Suprapubic skin (tissue), 4 donors: ENCODE measurements at regions not wholly inside any gene's neighbourhood (a gene's known extent, or its start where the extent isn't known, plus 50 kb on each side); places are given as distances from the start of the nearest gene placed in this dataset.

ENCODE experiments used
- DNase-seq, 2 donors: peaks; one replicate each; pipeline ENCODE4 v3.0.0-alpha.2; 2019; ENCODE audit warnings: low spot score in 2 of 2
- H3K27ac ChIP-seq: fragments of 200-600 bp; sonication (generic); one replicate; pipeline ENCODE4 v1.5.1; 2019
- H3K27me3 ChIP-seq: fragments of 200-600 bp; sonication (generic); one replicate; pipeline ENCODE4 v1.5.1; 2019
- H3K36me3 ChIP-seq: fragments of 200-600 bp; sonication (generic); one replicate; pipeline ENCODE4 v1.5.1; 2019
- H3K4me1 ChIP-seq: fragments of 200-600 bp; sonication (generic); one replicate; pipeline ENCODE4 v1.5.1; 2019
- H3K4me3 ChIP-seq: fragments of 200-600 bp; sonication (generic); one replicate; pipeline ENCODE4 v1.5.1; 2019; ENCODE audit warnings: mild to moderate bottlenecking
- H3K9me3 ChIP-seq: fragments of 200-600 bp; sonication (generic); one replicate; pipeline ENCODE4 v1.5.1; 2019
- EP300 ChIP-seq: sonication (generic); formaldehyde crosslinking; IDR thresholded peaks from one replicate; pipeline ENCODE4 v1.6.1; 2017; ENCODE audit warnings: antibody characterized with exemption
- POLR2A ChIP-seq, 2 donors: fragments of 450-650 bp; IDR thresholded peaks; one replicate each; pipeline ENCODE4 v1.6.1; 2017; ENCODE audit warnings: antibody characterized with exemption in 2 of 2, mild to moderate bottlenecking in 2 of 2, moderate library complexity in 2 of 2
- POLR2AphosphoS5 ChIP-seq, 3 donors: sonication (generic); formaldehyde crosslinking; IDR thresholded peaks; one replicate each; pipeline ENCODE4 v1.6.1; 2017; ENCODE audit warnings: antibody characterized with exemption in 3 of 3
- WGBS: methylation state at CpG from one replicate; pipeline ENCODE4 v1.1.5; 2018; 5-methylcytosine and 5-hydroxymethylcytosine counted together
- TF ChIP-seq, protein P1 (sequence below), 2 donors: fragments of 200-600 bp in 1 of 2; fragments of 450-650 bp in 1 of 2; sonication (generic) in 1 of 2; IDR thresholded peaks; one replicate each; pipeline ENCODE4 v1.5.1; 2016 to 2019; ENCODE audit warnings: antibody characterized with exemption in 2 of 2, mild to moderate bottlenecking in 1 of 2, moderate library complexity in 1 of 2

DNA sequence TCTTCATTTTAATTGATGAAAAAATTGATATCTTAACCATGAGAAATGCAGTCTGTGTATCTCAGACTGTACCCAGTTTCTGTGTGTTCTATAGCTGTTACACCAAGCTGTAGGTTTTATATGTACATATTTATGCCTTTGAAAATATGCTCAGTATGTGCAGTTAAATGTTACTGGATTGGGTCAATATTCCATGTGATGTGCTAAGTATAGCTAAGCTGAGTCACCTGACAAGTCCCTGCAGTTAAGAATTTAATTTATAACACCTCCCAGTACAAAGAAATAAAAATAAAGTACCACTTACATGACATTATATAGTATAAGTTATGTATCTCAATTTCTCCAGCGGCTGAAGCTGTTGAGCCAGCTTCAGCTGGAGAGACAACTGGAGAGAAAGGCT, 984.0 kb downstream of the GALC start:
- 58% methylated on average over 1 of the region's 1 CpG for WGBS
- no peak for TF ChIP-seq POLR2AphosphoS5 (IDR thresholded peaks at IDR 0.05)
- TF ChIP-seq POLR2A (IDR thresholded peaks at IDR 0.05), result no peak
- no peak for DNase-seq

DNA sequence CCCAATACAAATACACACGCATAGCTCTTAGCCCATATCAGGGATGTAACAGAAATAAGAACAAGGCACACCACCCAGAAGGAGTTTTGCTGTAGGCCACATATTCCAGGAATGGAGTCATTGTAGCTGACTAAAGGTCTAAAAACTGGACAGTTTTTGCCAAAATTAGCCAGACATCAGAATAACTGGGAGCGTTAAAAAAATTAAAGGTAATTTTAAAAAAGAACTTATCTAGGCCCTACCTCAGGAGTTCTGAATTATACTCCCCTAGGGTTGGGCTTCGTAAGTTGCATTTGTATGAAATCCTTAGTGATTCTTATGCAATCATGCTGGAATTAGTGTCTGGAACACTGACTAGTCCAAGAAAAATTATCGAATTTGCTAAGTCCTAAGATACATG, 987.7 kb downstream of the GALC start:
- Histone ChIP-seq H3K27me3 (no peaks in the 10 kb centered on the region), H3K36me3 (no peaks in the 10 kb centered on the region), H3K9me3 (no peaks in the 10 kb centered on the region), H3K27ac (no peak overlapping the region), H3K4me3 (no peak overlapping the region), H3K4me1 (no peaks in the 10 kb centered on the region)
- WGBS, result 52% methylated on average over 4 of the region's 4 CpGs
- no peak for DNase-seq
- TF ChIP-seq EP300 (no peak), POLR2A (IDR thresholded peaks at IDR 0.05) (no peak), POLR2AphosphoS5 (IDR thresholded peaks at IDR 0.05) (no peak)
- TF ChIP-seq, protein P1, sequence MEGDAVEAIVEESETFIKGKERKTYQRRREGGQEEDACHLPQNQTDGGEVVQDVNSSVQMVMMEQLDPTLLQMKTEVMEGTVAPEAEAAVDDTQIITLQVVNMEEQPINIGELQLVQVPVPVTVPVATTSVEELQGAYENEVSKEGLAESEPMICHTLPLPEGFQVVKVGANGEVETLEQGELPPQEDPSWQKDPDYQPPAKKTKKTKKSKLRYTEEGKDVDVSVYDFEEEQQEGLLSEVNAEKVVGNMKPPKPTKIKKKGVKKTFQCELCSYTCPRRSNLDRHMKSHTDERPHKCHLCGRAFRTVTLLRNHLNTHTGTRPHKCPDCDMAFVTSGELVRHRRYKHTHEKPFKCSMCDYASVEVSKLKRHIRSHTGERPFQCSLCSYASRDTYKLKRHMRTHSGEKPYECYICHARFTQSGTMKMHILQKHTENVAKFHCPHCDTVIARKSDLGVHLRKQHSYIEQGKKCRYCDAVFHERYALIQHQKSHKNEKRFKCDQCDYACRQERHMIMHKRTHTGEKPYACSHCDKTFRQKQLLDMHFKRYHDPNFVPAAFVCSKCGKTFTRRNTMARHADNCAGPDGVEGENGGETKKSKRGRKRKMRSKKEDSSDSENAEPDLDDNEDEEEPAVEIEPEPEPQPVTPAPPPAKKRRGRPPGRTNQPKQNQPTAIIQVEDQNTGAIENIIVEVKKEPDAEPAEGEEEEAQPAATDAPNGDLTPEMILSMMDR (IDR thresholded peaks at IDR 0.05), result no peak

More for the DNA sequence above, 984.0 kb downstream of the GALC start:
- Histone ChIP-seq H3K4me3 (no peak overlapping the region), H3K36me3 (no peaks in the 10 kb centered on the region), H3K4me1 (no peaks in the 10 kb centered on the region), H3K9me3 (no peaks in the 10 kb centered on the region), H3K27ac (no peak overlapping the region), H3K27me3 (no peaks in the 10 kb centered on the region)

DNA sequence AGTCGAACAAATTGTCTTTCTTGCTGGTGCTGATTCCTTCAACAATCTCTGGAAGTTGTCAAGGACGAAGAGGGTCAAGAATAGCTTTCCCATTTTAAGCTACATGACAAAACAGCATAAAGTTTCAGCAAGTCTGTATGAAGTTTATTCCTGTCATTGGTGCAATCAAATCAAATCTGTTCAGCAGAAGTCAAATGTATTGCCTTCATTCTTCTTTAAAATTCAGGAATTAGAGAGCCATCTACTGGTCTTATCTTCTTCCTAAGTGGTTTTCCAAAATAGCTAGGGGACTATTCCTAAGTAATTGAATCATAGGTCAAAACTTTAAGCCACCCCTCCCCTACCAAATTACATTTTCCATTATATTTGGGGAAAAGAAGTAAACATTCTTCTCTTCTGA, 990.2 kb downstream of the GALC start:
- Histone ChIP-seq H3K4me1 (no peaks in the 10 kb centered on the region), H3K4me3 (no peak overlapping the region), H3K27ac (no peak overlapping the region), H3K36me3 (no peaks in the 10 kb centered on the region), H3K9me3 (no peaks in the 10 kb centered on the region), H3K27me3 (no peaks in the 10 kb centered on the region)
- DNase-seq, result no peak
- 45% methylated on average over 2 of the region's 2 CpGs for WGBS
- TF ChIP-seq EP300 (no peak), POLR2A (IDR thresholded peaks at IDR 0.05) (no peak), POLR2AphosphoS5 (IDR thresholded peaks at IDR 0.05) (no peak)
- TF ChIP-seq, protein P1 (IDR thresholded peaks at IDR 0.05), result no peak

GRCh38 chr14:87001333-87001732, 991.6 kb downstream of the GALC start:
- DNase-seq, result no peak
- no peak for TF ChIP-seq POLR2AphosphoS5 (IDR thresholded peaks at IDR 0.05)
- TF ChIP-seq POLR2A (IDR thresholded peaks at IDR 0.05), result no peak
- no peak for TF ChIP-seq EP300
- TF ChIP-seq, protein P1 (IDR thresholded peaks at IDR 0.05), result no peak
- WGBS, result 76% methylated on average over 2 of the region's 2 CpGs

DNA sequence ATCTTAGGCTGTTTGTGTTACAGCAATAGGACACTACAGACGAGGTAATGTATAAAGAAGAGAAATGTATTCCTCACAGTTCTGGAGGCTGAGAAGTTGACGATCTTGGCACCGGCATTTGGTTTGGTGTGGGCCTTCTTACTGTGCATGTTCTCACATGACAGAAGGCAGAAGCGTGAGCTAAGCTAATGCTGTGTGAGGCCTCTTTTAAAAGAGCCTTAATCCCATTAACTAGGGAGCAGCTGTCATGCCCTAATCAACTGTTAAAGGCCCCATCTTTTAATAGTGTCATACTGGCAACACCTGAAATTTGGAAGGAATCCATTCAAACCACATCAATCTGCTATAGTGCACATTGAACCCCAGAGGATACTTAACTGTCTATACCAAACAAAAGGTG, 992.9 kb downstream of the GALC start:
- TF ChIP-seq EP300, result no peak
- TF ChIP-seq POLR2AphosphoS5 (IDR thresholded peaks at IDR 0.05), result no peak
- WGBS, result 56% methylated on average over 4 of the region's 4 CpGs
- no peaks in the 10 kb centered on the region for H3K9me3 ChIP-seq
- H3K27ac ChIP-seq, result no peak overlapping the region
- no peak for DNase-seq
- no peaks in the 10 kb centered on the region for H3K36me3 ChIP-seq
- H3K4me1 ChIP-seq, result no peaks in the 10 kb centered on the region
- H3K27me3 ChIP-seq, result no peaks in the 10 kb centered on the region
- no peak overlapping the region for H3K4me3 ChIP-seq

More at GRCh38 chr14:87001333-87001732, 991.6 kb downstream of the GALC start:
- Histone ChIP-seq H3K9me3 (no peaks in the 10 kb centered on the region), H3K36me3 (no peaks in the 10 kb centered on the region), H3K27me3 (no peaks in the 10 kb centered on the region), H3K4me1 (no peaks in the 10 kb centered on the region), H3K27ac (no peak overlapping the region), H3K4me3 (no peak overlapping the region)

DNA sequence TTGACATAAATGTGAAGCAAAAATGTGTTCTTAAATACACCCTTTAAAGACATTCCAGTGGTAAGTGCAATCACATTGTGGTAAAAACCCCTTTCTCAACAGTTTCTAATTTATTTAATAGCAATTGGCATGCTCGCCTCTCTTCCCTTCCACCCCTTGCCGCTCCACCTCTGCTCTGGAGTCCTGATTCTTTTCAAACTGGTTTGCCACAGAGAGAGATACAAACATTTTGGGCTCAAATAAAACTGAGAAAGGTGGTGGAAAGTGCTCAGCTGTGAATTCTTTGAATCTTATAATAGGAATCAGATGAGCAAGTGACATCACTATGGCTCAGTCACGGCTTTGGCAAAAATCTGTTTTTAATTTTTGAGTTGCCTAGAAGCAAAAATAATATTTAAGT, 993.9 kb downstream of the GALC start:
- H3K27ac ChIP-seq, result no peak overlapping the region
- no peaks in the 10 kb centered on the region for H3K36me3 ChIP-seq
- no peak for TF ChIP-seq POLR2A (IDR thresholded peaks at IDR 0.05)
- no peak for TF ChIP-seq POLR2AphosphoS5 (IDR thresholded peaks at IDR 0.05)
- no peak for TF ChIP-seq EP300
- TF ChIP-seq, protein P1 (IDR thresholded peaks at IDR 0.05), result no peak
- WGBS, result 61% methylated on average over 3 of the region's 3 CpGs
- H3K4me3 ChIP-seq, result no peak overlapping the region
- no peaks in the 10 kb centered on the region for H3K27me3 ChIP-seq
- no peaks in the 10 kb centered on the region for H3K9me3 ChIP-seq
- no peaks in the 10 kb centered on the region for H3K4me1 ChIP-seq
- no peak for DNase-seq
